Type B pancreatic cell (in vitro differentiated cells): ENCODE measurements at regions not wholly inside any gene's neighbourhood (a gene's known extent, or its start where the extent isn't known, plus 50 kb on each side); places are given as distances from the start of the nearest gene placed in this dataset.

Experiments
- DNase-seq: peaks from one replicate; pipeline ENCODE4 v3.0.0; 2021; ENCODE audit warnings: mixed read lengths; ENCODE audit not compliant: unreplicated experiment; ENCODE audit errors: extremely low spot score
- H3K27ac Mint-ChIP-seq: 2 replicates; pipeline ENCODE4 v1.8.0; 2021; ENCODE audit warnings: mild to moderate bottlenecking, mixed read lengths
- H3K27me3 Mint-ChIP-seq: 2 replicates; pipeline ENCODE4 v1.8.0; 2021; ENCODE audit warnings: mixed read lengths
- H3K36me3 Mint-ChIP-seq: 2 replicates; pipeline ENCODE4 v1.8.0; 2021; ENCODE audit warnings: mixed read lengths
- H3K4me1 Mint-ChIP-seq: one replicate; pipeline ENCODE4 v1.8.0; 2021; ENCODE audit warnings: mixed read lengths; ENCODE audit not compliant: unreplicated experiment
- H3K4me3 Mint-ChIP-seq: 2 replicates; pipeline ENCODE4 v1.8.0; 2021; ENCODE audit warnings: mild to moderate bottlenecking, mixed read lengths
- H3K9me3 Mint-ChIP-seq: 2 replicates; pipeline ENCODE4 v1.8.0; 2021; ENCODE audit warnings: mixed read lengths
- TF ChIP-seq, protein P1 (sequence below): fragments of 200-600 bp; sonication (generic); conservative IDR thresholded peaks from 2 replicates; pipeline ENCODE4 v1.5.0; 2021; ENCODE audit warnings: antibody characterized with exemption, mild to moderate bottlenecking

DNA sequence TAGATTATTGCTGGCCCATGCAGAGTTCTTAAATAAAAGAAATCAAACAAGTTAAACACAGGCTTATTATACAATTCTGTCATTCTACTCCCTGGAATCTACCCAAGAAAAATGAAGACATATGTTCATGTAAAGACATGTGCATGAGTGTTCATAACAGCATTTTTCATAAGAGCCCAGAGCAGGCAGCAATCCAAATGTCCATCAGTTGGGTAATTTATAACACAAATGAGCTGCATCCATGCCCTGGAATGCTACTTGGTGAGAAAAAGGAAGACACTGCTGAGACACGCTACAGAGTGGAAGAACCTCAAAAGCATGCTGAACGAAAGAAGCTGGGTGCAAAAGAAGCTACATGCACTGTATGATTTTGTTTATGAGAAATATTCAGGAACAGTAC lies 342.6 kb downstream of the TCERG1L start:
- Mint-ChIP-seq H3K27me3 (peaks cover 25% of the 10 kb centered on the region), H3K27ac (peak overlapping the region; percentile 32), H3K4me3 (no peak overlapping the region), H3K36me3 (no peaks in the 10 kb centered on the region), H3K9me3 (no peaks in the 10 kb centered on the region), H3K4me1 (no peaks in the 10 kb centered on the region)
- TF ChIP-seq, protein P1, sequence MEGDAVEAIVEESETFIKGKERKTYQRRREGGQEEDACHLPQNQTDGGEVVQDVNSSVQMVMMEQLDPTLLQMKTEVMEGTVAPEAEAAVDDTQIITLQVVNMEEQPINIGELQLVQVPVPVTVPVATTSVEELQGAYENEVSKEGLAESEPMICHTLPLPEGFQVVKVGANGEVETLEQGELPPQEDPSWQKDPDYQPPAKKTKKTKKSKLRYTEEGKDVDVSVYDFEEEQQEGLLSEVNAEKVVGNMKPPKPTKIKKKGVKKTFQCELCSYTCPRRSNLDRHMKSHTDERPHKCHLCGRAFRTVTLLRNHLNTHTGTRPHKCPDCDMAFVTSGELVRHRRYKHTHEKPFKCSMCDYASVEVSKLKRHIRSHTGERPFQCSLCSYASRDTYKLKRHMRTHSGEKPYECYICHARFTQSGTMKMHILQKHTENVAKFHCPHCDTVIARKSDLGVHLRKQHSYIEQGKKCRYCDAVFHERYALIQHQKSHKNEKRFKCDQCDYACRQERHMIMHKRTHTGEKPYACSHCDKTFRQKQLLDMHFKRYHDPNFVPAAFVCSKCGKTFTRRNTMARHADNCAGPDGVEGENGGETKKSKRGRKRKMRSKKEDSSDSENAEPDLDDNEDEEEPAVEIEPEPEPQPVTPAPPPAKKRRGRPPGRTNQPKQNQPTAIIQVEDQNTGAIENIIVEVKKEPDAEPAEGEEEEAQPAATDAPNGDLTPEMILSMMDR: no peak
- DNase-seq: no peak

DNA sequence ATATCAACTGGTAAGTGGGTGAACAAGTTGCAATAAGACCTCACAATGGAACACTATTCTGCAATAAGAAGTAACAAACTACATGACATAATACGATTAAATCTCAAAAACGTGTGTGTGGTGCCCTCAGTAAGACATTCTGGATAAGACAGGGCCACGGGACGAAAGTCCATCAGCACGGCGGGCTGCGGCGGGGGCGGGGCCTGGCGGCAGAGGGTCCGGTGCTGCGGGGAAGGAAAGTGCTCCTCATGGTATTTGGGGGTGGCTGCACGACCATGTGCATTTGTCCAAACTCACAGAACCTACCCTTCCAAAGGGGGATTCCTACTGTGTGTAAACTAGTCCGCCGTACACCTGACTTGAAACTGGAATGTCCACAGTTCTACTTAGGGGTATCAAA lies 341.8 kb downstream of the TCERG1L start:
- DNase-seq: no peak
- Mint-ChIP-seq H3K36me3 (no peaks in the 10 kb centered on the region), H3K4me1 (no peaks in the 10 kb centered on the region), H3K27ac (no peak overlapping the region), H3K4me3 (no peak overlapping the region), H3K9me3 (no peaks in the 10 kb centered on the region), H3K27me3 (peaks cover 18% of the 10 kb centered on the region)
- TF ChIP-seq, protein P1: no peak

DNA sequence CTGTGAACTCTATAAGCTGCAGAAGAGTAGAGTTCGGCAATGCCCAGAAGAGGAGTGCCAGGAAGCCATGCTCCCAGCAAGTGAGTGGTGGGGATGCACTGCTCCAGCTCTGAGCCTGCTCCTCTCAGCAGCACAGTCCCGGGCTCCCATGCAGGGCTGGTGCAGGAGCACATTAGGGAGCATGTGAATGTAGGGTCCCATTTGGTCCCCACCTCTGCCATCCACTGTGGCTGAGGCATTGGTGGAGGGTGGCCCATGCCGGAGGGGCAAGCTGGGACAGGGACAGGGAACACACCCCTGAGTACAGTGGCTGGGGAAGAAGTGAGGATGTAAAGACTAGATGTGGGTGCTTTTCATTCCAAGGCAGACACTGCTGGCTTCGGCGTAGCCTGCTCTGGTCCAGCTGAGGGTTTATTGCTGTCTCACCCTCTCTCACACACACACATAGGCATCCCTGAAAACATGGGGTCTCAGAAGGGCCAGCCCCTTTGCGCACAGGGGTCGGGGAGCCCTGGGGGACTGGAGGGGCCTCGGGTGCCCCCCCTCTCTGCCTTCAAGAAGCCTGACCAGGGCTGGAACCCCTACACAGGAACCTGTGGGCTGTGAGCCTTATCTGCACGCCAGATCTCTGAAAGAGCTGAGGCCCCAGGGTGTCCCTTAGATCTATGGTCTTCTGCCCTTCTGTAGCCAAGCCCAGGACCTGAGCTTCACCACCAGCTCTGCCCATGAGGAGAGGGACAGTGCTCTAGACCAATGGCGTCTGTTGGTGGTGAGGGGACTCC lies 341.0 kb downstream of the TCERG1L start:
- Mint-ChIP-seq H3K4me1 (no peaks in the 10 kb centered on the region), H3K36me3 (no peaks in the 10 kb centered on the region), H3K9me3 (no peaks in the 10 kb centered on the region), H3K4me3 (no peak overlapping the region), H3K27ac (no peak overlapping the region), H3K27me3 (peaks cover 16% of the 10 kb centered on the region)
- DNase-seq: no peak
- TF ChIP-seq, protein P1: no peak

DNA sequence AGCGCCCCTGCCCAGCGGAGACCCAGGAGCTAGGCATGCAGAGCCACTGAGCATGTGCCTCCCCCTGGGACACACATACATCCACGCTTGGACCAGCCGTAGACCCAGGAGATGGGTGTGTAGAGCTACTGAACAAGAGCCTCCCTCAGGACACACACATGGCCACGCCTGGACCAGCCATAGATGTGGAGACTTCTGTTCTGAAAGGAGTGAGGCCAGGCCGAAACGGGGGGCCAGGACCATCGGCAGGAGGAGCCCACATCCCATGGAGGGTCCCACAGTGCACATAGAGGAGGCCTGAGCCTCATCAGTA lies 340.4 kb downstream of the TCERG1L start:
- no peaks in the 10 kb centered on the region for H3K36me3 Mint-ChIP-seq
- no peak for DNase-seq
- no peak overlapping the region for H3K4me3 Mint-ChIP-seq
- no peak overlapping the region for H3K27ac Mint-ChIP-seq
- H3K9me3 Mint-ChIP-seq: peaks cover 4% of the 10 kb centered on the region
- peaks cover 11% of the 10 kb centered on the region for H3K27me3 Mint-ChIP-seq
- TF ChIP-seq, protein P1: no peak
- no peaks in the 10 kb centered on the region for H3K4me1 Mint-ChIP-seq

DNA sequence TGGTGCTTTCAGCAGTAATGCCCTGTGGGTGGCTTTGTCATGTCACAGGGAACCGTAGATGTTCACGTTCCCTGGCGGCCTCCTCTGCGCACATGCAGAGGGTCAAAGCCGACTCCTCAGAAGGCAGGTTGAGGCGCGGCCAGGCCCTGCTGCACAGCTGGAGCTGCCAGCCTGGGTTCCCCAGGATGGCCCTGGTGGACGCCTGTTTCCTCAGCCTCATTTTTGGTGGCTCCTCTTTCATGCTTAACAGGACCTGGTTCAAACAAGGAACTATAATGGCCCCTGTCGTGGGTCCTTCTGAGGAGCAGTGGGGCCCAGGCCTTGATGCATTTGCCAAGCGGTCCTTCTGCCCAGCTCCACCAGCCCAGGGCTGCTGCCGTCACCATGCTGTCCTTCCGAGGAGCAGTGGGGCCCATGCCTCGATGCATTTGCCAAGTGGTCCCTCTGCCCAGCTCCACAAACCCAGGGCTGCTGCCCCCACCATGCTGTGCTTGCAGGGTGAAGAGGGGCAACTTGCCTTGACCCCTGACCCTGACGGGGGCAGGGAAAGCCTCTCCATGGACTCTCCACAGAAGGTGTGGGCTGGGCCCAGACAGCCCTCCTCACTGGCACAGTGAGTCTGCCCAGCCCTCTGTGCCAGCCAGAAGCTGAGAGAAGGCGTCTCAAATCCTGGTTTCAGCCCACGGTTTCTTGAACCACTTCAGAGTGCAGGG lies 338.2 kb downstream of the TCERG1L start:
- no peak for DNase-seq
- H3K9me3 Mint-ChIP-seq: peaks cover 5% of the 10 kb centered on the region
- no peaks in the 10 kb centered on the region for H3K36me3 Mint-ChIP-seq
- no peaks in the 10 kb centered on the region for H3K4me1 Mint-ChIP-seq
- peaks cover 5% of the 10 kb centered on the region for H3K27me3 Mint-ChIP-seq
- TF ChIP-seq, protein P1: no peak
- no peak overlapping the region for H3K27ac Mint-ChIP-seq
- no peak overlapping the region for H3K4me3 Mint-ChIP-seq
